PFSK-1 (cell line): ENCODE measurements at regions not wholly inside any gene's neighbourhood (a gene's known extent, or its start where the extent isn't known, plus 50 kb on each side); places are given as distances from the start of the nearest gene placed in this dataset.

Experiments
- FOXP2 ChIP-seq: optimal IDR thresholded peaks from 2 replicates; pipeline ENCODE3; 2011; ENCODE audit warnings: borderline replicate concordance, control low read depth, inconsistent platforms; ENCODE audit not compliant: insufficient read depth; ENCODE audit errors: extremely low read length, extremely low read depth
- POLR2AphosphoS5 ChIP-seq: IDR thresholded peaks from 2 replicates; pipeline ENCODE4 v1.6.1; 2012; ENCODE audit warnings: low read depth, mild to moderate bottlenecking, control low read depth, low read length, moderate library complexity
- SIN3A ChIP-seq: IDR thresholded peaks from 2 replicates; pipeline ENCODE4 v1.6.1; 2012; ENCODE audit warnings: mild to moderate bottlenecking, low read length, moderate library complexity, borderline replicate concordance; ENCODE audit not compliant: insufficient read depth
- TAF1 ChIP-seq: IDR thresholded peaks from 2 replicates; pipeline ENCODE4 v1.6.1; 2012; ENCODE audit warnings: low read length, control low read depth, borderline replicate concordance; ENCODE audit not compliant: insufficient read depth
- TF ChIP-seq, protein P1 (sequence below), 2 experiments: IDR thresholded peaks; 2 replicates each; pipeline versions ENCODE4 v1.6.1 to v1.8.0; 2011 to 2012; ENCODE audit warnings: low read depth in 2 of 2, low read length in 2 of 2, control low read depth in 1 of 2, inconsistent platforms in 1 of 2, mild to moderate bottlenecking in 1 of 2, moderate library complexity in 1 of 2; ENCODE audit not compliant: insufficient read depth in 1 of 2

- TF ChIP-seq, protein P1, sequence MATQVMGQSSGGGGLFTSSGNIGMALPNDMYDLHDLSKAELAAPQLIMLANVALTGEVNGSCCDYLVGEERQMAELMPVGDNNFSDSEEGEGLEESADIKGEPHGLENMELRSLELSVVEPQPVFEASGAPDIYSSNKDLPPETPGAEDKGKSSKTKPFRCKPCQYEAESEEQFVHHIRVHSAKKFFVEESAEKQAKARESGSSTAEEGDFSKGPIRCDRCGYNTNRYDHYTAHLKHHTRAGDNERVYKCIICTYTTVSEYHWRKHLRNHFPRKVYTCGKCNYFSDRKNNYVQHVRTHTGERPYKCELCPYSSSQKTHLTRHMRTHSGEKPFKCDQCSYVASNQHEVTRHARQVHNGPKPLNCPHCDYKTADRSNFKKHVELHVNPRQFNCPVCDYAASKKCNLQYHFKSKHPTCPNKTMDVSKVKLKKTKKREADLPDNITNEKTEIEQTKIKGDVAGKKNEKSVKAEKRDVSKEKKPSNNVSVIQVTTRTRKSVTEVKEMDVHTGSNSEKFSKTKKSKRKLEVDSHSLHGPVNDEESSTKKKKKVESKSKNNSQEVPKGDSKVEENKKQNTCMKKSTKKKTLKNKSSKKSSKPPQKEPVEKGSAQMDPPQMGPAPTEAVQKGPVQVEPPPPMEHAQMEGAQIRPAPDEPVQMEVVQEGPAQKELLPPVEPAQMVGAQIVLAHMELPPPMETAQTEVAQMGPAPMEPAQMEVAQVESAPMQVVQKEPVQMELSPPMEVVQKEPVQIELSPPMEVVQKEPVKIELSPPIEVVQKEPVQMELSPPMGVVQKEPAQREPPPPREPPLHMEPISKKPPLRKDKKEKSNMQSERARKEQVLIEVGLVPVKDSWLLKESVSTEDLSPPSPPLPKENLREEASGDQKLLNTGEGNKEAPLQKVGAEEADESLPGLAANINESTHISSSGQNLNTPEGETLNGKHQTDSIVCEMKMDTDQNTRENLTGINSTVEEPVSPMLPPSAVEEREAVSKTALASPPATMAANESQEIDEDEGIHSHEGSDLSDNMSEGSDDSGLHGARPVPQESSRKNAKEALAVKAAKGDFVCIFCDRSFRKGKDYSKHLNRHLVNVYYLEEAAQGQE (IDR thresholded peaks at IDR 0.05; ENCODE audit: insufficient read depth in 1 of 2, low read depth in 2 of 2, low read length in 2 of 2), result no peak
- no peak for TF ChIP-seq SIN3A
- TF ChIP-seq FOXP2, result no peak
- TF ChIP-seq POLR2AphosphoS5, result no peak
- no peak for TF ChIP-seq TAF1
Measured at GRCh38 chr3:88678747-88679146, 428.7 kb upstream of the EPHA3 start.

DNA sequence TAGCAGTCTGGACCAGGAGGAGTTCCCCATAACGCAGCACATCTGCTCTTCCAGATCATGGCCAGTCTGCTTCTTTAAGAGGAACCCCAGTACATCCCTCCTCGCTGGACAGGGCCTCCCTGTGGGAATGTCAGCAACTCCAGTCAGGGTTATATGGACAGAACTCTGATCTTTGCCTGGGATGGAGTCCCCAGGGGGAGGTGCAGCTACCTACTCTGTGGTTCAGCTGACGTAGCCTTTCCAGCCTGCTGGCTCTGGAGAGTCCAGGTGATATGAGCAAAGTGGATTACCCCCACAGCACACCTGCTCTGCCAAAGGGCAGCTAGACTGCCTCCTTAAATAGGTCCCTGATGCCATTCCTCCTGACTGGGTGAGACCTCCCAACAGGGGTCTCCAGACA, 417.1 kb upstream of the EPHA3 start:
- TF ChIP-seq, protein P1 (IDR thresholded peaks at IDR 0.05; ENCODE audit: insufficient read depth in 1 of 2, low read depth in 2 of 2, low read length in 2 of 2), result no peak
- no peak for TF ChIP-seq SIN3A
- TF ChIP-seq TAF1, result no peak
- TF ChIP-seq POLR2AphosphoS5, result no peak
- no peak for TF ChIP-seq FOXP2

GRCh38 chr3:88691081-88691480, 416.3 kb upstream of the EPHA3 start:
- TF ChIP-seq POLR2AphosphoS5 (no peak), TAF1 (no peak), FOXP2 (no peak), SIN3A (no peak)
- TF ChIP-seq, protein P1 (IDR thresholded peaks at IDR 0.05; ENCODE audit: insufficient read depth in 1 of 2, low read depth in 2 of 2, low read length in 2 of 2), result no peak

DNA sequence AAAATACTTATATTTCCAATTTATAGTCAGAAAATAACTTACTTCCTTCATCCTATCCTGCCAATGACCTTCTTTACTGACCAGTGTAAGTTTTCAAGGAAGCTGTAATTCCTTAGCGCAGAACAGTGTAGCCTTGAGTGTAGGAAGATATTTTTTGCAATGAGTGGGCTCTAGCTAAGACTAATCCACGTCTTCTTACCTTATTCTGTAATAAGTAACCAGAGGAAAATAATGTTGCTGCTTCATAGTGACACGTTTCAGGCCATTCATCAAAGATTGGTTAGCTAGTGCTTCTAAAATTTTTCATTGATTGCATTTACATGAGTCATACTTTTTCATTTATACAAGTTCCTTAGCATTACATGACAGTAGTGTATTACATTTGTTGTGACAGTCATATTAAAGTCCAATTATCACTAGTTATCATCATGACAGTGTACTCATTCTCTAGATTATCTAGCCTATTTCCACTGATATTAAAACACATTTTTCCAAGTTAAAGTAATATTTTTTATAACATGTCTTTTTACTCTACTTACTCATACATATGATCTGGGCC, 403.8 kb upstream of the EPHA3 start:
- TF ChIP-seq SIN3A, result no peak
- TF ChIP-seq FOXP2, result no peak
- TF ChIP-seq, protein P1 (IDR thresholded peaks at IDR 0.05; ENCODE audit: insufficient read depth in 1 of 2, low read depth in 2 of 2, low read length in 2 of 2), result no peak
- no peak for TF ChIP-seq TAF1
- TF ChIP-seq POLR2AphosphoS5, result no peak

- TF ChIP-seq TAF1, result no peak
- TF ChIP-seq FOXP2, result no peak
- TF ChIP-seq, protein P1 (IDR thresholded peaks at IDR 0.05; ENCODE audit: insufficient read depth in 1 of 2, low read depth in 2 of 2, low read length in 2 of 2), result no peak
- no peak for TF ChIP-seq SIN3A
- no peak for TF ChIP-seq POLR2AphosphoS5
Measured at GRCh38 chr3:88704338-88704737, 403.1 kb upstream of the EPHA3 start.
